Prostate gland (tissue), 2 donors: ENCODE measurements at regions not wholly inside any gene's neighbourhood (a gene's known extent, or its start where the extent isn't known, plus 50 kb on each side); places are given as distances from the start of the nearest gene placed in this dataset.

Experiments
- POLR2AphosphoS5 ChIP-seq: sonication (generic); formaldehyde crosslinking; IDR thresholded peaks from one replicate; pipeline ENCODE4 v1.6.1; 2017; ENCODE audit warnings: antibody characterized with exemption
- TF ChIP-seq, protein P1 (sequence below), 4 experiments: fragments of 200-600 bp in 2 of 4; fragments of 450-650 bp in 2 of 4; sonication (generic) in 2 of 4; IDR thresholded peaks; 1 replicate in 3 of 4; 2 replicates in 1 of 4; pipeline ENCODE4 v1.5.1; 2016 to 2019; ENCODE audit warnings: antibody characterized with exemption in 4 of 4, mild to moderate bottlenecking in 2 of 4, moderate library complexity in 2 of 4

GRCh38 chr7:35474100-35474499 is 220.2 kb upstream of the TBX20 start:
- TF ChIP-seq, protein P1, sequence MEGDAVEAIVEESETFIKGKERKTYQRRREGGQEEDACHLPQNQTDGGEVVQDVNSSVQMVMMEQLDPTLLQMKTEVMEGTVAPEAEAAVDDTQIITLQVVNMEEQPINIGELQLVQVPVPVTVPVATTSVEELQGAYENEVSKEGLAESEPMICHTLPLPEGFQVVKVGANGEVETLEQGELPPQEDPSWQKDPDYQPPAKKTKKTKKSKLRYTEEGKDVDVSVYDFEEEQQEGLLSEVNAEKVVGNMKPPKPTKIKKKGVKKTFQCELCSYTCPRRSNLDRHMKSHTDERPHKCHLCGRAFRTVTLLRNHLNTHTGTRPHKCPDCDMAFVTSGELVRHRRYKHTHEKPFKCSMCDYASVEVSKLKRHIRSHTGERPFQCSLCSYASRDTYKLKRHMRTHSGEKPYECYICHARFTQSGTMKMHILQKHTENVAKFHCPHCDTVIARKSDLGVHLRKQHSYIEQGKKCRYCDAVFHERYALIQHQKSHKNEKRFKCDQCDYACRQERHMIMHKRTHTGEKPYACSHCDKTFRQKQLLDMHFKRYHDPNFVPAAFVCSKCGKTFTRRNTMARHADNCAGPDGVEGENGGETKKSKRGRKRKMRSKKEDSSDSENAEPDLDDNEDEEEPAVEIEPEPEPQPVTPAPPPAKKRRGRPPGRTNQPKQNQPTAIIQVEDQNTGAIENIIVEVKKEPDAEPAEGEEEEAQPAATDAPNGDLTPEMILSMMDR (IDR thresholded peaks at IDR 0.05) = no peak
- no peak for TF ChIP-seq POLR2AphosphoS5
